ENCODE measurements at regions not wholly inside any gene's neighbourhood (a gene's known extent, or its start where the extent isn't known, plus 50 kb on each side); places are given as distances from the start of the nearest gene placed in this dataset.

- WGBS, 4 donors, result 66 to 81% (median 69%) methylated on average over 10 of the region's 10 CpGs
- intact Hi-C loops (cut with DNase I), result no loop called here
These were observed 845.1 kb downstream of the DACH1 start for GRCh38 chr13:71021825-71022422.

DNA sequence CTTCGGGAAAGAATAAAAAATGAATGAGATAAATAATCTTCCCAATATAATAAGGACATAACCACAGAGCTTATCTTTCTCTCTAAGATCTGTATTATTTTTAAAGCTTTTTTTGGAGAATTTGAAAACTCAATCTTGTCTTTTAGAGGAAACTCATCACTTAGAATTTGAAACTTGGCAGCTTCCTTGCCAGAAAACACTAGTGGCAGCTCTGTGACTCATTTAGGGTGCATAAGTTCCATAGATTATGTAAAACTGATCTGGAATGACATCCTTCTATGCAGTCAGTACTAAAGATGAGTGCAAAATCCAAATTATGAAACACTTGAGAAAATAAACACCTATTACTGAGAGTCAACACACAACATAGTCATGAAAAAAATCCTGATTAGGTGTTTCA lies 848.0 kb downstream of the DACH1 start:
- TF ChIP-seq CTCF (IDR thresholded peaks at IDR 0.05), result no peak
- TF ChIP-seq POLR2A (IDR thresholded peaks at IDR 0.05), result no peak
- H3K27ac ChIP-seq, result no peak overlapping the region
- intact Hi-C loops (cut with DNase I), result no loop called here
- H3K9me3 ChIP-seq (replicated peaks in 1 of 3), result no peaks in the 10 kb centered on the region
- no peak overlapping the region for H3K4me3 ChIP-seq
- no peaks in the 10 kb centered on the region for H3K36me3 ChIP-seq (replicated peaks in 1 of 2)
- 57 to 59% (median 58%) methylated on average over 1 of the region's 1 CpG for WGBS, 4 donors
- no peak for DNase-seq
- H3K4me1 ChIP-seq (replicated peaks in 1 of 2), result no peaks in the 10 kb centered on the region
- H3K27me3 ChIP-seq, result no peaks in the 10 kb centered on the region

More at GRCh38 chr13:71021825-71022422, 845.1 kb downstream of the DACH1 start:
- no peaks in the 10 kb centered on the region for H3K36me3 ChIP-seq (replicated peaks in 1 of 2)
- H3K27ac ChIP-seq, result no peak overlapping the region
- H3K4me1 ChIP-seq (replicated peaks in 1 of 2), result no peaks in the 10 kb centered on the region
- H3K4me3 ChIP-seq, result no peak overlapping the region
- no peaks in the 10 kb centered on the region for H3K27me3 ChIP-seq
- no peak for TF ChIP-seq CTCF (IDR thresholded peaks at IDR 0.05)
- no peak for TF ChIP-seq POLR2A (IDR thresholded peaks at IDR 0.05)
- no peak for DNase-seq
- H3K9me3 ChIP-seq (replicated peaks in 1 of 3), result no peaks in the 10 kb centered on the region

DNA sequence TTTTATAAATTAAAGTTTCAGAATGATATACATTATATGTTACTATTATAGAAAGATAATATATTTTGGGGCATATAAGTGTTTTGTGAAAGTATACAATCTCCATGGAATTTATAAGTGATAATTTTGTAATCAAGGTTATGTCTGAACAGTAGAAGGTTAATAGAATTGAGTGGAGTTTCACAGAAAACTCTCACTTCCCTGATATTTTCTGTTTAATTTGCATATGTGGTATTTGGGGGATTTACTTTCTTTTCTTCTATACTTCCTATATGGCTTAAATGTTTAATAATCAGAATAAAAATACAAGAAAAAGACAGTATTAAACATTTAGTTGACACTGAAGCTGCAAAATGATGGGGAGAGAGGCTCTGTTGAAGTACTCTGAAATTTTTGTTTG lies 848.5 kb downstream of the DACH1 start:
- no peak for TF ChIP-seq POLR2A (IDR thresholded peaks at IDR 0.05)
- no peak for TF ChIP-seq CTCF (IDR thresholded peaks at IDR 0.05)
- Histone ChIP-seq H3K36me3 (replicated peaks in 1 of 2) (no peaks in the 10 kb centered on the region), H3K9me3 (replicated peaks in 1 of 3) (no peaks in the 10 kb centered on the region), H3K27ac (no peak overlapping the region), H3K4me1 (replicated peaks in 1 of 2) (no peaks in the 10 kb centered on the region), H3K4me3 (no peak overlapping the region), H3K27me3 (no peaks in the 10 kb centered on the region)
- intact Hi-C loops (cut with DNase I), result no loop called here
- no peak for DNase-seq

- TF ChIP-seq POLR2A (IDR thresholded peaks at IDR 0.05) (no peak), CTCF (IDR thresholded peaks at IDR 0.05) (no peak)
- DNase-seq, result no peak
- no peak overlapping the region for H3K27ac ChIP-seq
- no peak overlapping the region for H3K4me3 ChIP-seq
- intact Hi-C loops (cut with DNase I), result no loop called here
- WGBS, 4 donors, result 52 to 75% (median 58%) methylated on average over 1 of the region's 1 CpG
- no peaks in the 10 kb centered on the region for H3K4me1 ChIP-seq (replicated peaks in 1 of 2)
- no peaks in the 10 kb centered on the region for H3K9me3 ChIP-seq (replicated peaks in 1 of 3)
- no peaks in the 10 kb centered on the region for H3K36me3 ChIP-seq (replicated peaks in 1 of 2)
- H3K27me3 ChIP-seq, result no peaks in the 10 kb centered on the region
These were observed 849.4 kb downstream of the DACH1 start for GRCh38 chr13:71017607-71018006.
